IPS-NIHi11 (cell line): ENCODE measurements at regions not wholly inside any gene's neighbourhood (a gene's known extent, or its start where the extent isn't known, plus 50 kb on each side); places are given as distances from the start of the nearest gene placed in this dataset.
"Not testable (repeated sequence)": the region's sequence is repeated elsewhere in the genome, so short reads cannot be mapped to it uniquely, and the experiment has no call there.

ENCODE experiments used
- DNase-seq: peaks from one replicate; pipeline ENCODE4 v3.0.0; 2012; ENCODE audit warnings: mixed read lengths, low spot score

DNA sequence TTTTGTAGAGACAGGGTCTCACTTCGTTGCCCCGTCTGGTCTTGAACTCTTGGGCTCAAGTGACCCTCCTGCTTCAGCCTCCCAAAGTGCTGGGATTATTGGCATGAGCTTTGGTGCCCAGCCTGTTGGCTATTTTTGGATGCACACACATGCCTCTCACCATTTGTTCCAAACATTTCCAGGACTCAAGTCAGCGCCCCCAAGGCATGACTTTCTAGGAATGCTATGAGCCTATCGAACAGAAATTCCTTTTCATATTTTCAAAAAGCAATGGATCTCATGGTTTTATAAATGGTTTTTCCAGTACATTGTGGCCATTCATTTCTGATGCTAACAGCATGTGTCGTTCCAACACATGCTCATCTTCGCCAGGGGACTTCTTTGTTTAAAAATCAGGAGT lies 119.3 kb upstream of the NAA20 start:
- DNase-seq, result no peak

DNA sequence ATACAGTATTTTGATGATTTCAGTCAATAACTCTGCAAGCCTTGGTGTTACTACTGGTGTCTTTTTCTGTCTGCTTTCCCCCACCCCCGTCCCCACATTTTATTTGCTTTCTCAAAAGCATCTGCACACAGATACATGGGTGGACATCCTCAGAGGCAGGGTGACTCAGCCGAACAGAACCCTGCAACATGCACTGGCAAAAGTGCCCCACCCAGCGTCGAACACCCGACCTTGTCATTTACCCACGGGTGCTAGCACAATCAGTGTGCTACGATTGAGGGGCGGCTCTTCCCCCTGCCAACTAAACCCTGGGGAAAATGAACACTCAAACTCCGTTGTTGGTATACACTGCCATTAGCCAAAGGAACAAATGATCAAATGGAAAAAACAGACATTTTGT lies 115.9 kb upstream of the NAA20 start:
- DNase-seq, result no peak

DNA sequence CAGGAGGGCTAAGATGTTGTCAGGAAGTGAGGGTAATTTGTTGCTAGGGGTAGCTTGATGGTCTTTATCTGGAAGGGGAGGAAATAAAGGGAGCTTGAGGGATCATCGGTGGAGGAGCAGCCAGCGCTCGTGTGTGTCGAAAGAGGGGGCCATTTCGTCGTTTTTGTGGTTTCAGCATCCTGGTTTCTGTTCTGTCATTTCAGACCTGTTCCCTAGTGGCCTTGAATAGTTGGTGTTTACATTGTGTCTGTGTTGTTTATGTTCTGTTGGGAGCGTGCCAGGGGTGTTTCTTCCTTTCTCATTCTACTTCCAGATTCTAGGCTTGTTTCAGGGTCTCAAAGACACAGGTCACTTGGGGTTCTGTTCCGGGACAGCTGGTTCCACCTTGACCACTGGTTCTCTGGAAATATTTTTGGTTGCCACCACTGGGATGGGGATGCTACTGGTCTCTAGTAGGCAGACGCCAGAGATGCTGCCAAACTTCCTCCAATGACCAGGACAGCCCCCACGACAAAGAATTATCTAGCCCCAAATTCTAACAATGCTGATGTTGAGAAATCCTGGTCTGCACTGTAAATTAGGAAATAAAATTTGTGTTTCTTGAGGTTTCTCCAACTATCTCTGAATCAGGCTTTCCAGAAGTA lies 113.9 kb upstream of the NAA20 start:
- no peak for DNase-seq

DNA sequence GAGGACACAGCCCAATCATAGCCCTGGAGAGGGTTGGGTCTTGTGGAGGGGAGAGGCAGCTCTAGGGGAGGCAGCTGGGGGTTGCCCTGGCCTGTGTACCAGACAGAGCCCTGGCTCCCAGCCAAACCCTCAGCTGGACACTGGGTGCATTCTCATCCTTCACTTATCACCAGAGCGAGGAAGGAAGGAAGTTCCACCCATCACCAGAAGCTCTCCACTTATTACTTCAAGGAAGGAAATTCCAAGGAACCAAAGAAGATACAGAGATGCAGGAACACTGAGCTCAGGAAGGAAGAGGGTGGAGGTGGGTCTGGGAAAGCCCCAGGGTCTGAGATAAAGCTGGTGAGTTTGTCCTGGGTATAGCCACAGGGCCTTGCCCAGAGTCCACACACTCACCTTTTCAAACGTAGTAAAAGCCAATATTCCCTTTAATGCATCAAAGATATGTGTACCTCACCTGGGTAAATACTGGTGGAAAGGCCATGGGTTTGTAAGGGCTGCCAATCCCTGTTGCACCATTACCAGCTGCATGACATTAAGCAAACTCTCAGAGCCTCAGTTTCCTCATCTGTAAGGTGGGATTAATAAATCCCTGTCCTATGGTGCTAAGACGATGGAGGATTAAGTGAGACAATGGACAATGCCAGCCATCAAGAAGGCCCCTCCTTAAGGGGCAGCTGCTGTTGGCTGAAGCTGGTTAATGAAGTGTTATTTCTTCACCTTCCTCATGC lies 109.7 kb upstream of the NAA20 start:
- no peak for DNase-seq

DNA sequence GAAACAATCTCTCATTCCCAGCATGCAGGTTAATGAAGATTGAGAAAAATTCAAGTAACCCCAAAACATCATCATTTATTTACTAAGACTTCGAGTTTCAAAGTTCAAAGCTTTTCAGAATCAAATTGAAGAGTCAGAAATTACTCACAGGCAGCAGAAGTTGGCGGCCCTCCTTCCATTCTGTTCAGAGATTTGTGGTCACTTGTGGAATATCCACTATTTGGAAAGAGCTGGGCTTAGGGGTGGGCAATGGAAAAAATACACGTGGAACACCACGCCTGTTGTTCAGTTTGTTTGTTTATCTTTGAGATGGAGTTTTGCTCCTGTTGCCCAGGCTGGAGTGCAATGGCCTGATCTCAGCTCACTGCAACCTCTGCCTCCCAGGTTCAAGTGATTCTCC lies 108.6 kb upstream of the NAA20 start:
- no peak for DNase-seq

DNA sequence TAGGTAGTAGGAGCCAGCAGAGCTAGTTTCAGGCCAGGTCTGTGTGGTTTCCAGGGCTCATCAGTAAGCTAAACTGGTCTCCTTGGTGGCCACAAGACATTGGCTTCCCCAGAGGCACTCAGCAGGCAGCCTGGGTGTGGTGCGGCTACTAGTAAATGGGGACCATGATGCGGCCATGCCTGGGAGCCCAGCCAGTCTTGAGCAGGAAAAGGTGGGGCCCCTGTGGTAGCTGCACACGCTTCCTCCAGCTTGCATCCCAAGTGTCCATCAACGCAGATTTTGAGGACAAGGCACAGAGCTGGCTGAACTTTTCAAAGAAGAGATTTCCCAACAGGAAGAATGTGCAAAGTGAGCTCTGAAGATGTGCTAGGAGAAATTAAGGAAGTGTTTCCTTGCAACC lies 107.4 kb upstream of the NAA20 start:
- DNase-seq, result no peak

DNA sequence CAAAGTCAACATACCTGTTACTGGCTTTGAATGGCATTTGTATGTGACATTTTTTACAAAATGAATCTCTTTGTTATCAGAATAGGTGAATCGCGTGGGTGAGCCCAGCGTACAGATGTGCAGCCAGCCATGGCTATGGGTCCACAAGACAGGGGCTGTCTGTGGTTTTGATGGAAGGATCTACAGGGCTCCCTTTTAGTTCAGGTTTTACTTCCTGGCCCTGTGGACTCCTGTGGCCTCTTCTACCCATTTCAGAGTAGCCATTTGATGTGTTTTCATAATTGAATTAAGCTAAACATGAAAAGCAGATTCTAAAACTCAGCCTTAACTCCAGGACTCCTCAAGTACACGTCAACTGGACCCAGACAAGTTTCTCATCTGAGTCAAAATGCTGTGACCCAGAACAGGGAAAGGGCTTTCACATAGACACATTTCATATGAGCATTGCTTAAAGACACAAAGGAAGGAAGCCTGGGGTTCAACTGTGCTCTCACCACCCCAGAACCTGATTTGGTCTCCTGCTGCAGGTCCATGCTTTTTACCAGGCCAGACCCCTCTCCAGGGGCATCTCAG lies 105.3 kb upstream of the NAA20 start:
- DNase-seq, result no peak

DNA sequence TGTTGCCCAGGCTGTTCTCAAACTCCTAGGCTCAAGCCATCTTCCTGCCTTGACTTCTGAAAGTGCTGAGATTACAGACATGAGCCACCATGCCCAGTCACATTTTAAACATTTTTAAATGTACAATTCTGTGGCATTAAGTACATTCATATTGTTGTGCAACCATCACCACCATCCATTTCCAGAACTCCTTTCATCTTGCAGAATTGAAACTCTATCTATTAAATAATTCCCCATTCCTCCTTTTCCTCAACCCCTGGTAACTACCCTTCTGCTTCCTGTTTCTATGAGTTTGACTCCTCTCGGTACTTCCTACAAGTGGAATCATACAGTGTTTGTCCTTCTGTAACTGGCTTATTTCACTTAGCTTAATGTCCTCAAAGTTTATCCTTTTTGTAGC lies 103.8 kb upstream of the NAA20 start:
- DNase-seq, result no peak

DNA sequence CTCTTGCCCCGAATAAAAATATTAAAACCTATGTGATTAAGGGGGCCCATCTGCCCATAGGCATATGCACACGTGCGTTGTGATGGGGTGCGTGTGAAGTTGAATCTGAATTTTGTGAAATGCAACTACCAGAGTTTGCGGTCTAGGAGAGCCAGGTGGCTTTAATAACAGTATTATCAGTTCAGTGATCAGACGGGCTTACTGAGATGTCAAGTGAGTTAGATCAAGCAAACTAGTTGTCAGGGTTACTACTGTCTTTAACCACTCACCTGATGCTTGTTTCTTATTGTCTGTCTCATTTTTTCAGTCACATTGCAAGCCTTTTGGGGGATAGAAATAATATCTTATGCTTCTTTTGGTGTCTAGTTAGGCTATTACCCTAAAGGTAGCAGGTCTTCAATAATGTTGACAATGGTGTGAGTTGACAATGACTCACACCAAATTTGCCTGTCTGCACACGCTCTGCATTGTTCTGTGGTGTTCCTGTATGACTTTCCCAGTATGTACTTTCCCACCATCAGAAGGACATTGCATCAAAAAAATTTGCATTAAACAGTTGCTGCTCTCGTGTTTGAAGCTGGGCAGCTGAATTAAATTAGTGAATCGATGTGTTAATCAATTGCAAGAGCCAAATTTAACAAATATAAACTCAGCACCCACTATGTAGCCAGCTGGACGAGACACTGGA lies 103.1 kb upstream of the NAA20 start:
- DNase-seq, result no peak

DNA sequence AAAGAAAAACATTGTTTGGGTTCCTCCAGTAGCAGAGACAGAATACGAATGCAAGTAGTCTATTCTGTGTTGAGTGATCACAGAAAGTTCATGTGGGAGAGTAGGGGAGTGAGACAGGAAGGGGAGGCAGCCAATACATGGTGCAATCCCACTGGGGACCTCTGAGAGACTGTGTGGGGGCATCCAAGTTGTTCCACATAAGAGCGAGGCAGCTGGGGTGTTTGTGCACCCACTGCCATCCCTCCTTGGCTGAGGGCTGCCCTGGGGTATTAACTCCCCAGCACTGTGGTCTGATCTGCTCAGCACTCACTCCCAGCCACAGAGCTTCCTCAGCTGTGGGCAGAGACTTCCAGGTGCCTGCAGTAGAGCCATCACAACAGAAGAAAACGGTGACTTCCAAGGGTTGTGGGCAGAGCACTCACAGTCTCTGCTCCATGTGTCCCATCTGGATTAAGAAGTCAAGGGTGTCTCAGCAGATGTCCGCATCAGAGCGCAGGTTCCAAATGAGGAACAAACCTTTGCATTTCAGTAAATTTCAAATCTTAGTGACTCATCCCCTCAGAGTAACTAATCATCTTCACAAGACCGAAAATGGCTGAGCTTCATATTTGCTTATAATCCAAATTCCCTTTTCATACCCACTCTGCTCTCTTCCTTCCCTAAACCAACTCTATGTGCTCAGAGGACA lies 101.9 kb upstream of the NAA20 start:
- no peak for DNase-seq

DNA sequence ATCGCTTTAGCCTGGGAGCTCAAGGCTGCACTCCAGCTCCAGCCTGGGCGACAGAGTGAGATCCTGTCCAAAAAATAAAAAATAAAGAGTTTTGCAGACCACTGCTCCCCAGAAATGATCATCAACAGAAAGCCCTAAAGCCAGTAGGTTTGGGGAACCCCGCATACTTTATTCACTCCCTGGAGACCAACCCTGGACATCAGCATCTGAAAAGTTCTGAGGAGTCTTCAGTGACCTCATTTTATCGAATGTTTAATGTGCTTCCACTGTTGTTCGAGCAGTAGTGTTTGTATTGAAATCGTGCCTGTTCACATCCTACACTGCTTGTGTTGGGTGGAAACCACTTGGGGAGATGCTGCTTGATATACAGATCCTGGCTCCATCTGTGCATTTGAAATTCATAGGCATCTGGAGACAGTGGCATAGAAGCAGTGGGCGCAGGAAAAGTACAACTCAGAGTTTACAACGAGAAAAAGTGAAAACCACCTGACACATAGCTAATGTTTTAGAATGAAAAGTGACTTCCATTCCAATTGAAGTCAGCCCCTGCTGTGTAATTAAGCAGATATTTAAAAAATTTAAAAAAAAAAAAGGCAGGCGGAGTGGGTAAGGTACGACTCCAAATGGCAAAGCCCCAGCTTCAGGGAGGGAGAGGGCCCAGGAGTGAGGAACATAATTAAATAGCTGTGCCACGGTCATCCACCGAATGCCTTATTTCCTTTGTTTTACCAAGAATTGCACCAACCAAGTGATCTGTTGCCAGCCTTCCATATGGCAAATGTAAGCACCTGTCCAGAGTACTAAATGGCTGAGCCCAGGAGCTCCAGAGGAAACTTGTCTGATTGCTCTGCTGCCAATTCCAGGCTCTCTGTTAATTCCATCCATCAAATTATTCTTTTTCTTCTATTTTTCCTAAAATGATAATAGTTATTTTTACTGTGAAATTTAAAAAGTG lies 100.4 kb upstream of the NAA20 start:
- no peak for DNase-seq

DNA sequence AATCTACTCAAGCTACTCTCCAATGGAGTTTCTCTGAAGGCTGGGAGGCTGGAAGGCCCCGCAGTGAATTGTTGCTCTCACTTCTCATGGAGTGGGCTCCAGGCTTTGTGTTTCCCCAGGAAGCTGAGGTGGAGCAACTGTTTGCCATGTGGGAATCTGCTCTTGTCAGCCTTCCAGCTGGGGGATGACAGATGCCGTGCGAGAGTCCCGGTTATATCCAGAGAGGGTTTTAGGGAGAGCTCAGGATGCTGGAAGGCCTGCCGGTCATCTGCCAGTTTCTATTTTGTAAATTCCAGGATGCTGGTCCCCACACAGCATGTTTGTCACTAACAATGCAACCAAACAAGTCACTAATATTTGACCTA lies 98.2 kb upstream of the NAA20 start:
- DNase-seq, result no peak

DNA sequence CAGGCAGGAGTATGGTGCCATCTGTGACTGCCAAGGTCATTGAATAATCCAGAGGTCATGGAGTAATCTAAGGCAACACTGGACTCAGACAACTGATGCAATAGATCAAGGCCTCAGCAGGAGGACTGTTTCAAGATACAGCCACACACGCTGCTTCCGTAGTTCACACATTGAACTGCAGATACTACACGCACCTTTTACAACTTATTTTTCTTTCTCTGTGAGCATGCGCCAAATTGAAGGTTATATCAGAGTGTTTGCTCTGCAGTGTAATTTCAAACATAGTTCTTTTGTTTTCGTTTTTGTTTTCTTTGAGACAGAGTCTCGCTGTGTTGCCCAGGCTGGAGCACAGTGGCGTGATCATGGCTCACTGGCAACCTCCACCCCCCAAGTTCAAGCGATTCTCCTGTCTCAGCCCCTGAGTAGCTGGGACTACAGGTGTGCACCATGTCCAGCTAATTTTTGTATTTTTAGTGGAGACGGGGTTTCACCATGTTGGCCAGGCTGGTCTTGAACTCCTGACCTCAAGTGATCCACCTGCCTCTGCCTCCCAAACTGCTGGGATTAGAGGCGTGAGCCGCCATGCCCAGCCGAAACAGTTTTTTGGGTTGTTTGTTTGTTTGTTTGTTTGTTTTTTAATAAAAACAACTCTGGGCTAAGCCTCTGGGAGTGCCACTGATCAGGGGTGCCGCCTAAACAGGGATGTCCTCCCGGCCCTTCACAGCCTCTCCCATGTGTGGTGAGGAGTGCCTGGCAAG lies 96.6 kb upstream of the NAA20 start:
- DNase-seq, result no peak

DNA sequence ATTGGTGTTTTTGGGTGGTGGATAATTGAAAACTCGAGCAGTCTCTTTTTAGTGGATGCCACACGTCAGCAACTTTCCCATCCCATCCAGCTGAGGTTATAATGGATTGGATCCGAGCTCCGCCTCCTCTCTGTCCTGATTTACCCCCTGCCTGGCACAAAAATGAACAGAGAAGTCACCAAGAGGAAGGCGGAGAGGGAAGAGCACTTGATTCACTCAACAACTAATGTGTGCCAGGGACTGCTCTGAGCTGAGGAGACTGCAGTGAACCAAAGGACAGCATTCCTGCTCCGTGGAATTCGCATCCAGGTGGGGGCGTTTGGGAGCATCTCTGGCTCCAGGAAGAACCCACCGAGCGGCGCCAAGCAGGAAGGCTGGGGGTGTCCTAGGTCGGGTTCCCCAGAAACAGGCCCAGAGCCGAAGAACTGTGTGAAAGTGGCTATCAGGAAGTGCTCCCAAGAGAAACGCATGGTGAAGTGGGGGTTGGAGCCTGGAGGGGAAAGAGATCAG lies 95.8 kb upstream of the NAA20 start:
- DNase-seq, result no peak

DNA sequence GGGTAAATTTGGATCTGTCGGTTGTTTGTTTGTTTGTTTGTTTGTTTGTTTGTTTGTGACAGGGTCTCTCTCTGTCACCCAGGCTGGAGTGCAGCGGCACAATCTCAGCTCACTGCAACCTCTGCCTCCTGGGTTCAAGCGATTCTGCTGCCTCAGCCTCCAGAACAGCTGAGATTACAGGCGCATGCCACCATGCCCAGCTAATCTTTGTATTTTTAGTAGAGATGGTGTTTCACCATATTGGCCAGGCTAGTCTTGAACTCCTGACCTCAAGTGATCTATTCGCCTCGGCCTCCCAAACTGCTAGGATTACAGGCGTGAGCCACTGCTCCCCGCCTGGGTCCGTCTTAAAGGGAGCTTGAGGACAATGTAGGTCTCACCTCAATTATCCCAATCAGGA lies 95.3 kb upstream of the NAA20 start:
- DNase-seq, result not testable (repeated sequence)

DNA sequence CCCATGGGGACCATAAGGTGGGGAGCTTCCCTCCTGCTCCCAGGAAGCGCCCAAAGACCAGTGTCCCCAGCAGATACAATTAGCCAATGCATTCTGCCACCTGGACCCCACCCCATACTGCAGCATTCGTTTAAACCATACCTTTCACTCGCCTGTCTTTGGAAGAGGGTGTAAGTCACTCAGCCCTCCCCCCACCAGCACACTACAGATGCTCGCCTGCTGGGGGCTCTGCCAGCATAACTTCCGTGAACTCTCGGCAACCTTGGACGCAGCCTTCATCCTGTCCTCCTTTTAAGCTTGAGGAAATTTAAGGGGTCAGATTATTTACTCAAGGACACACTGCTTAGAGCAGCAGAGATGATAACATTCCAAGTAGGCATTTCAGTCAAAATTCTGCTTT lies 94.4 kb upstream of the NAA20 start:
- DNase-seq, result no peak

DNA sequence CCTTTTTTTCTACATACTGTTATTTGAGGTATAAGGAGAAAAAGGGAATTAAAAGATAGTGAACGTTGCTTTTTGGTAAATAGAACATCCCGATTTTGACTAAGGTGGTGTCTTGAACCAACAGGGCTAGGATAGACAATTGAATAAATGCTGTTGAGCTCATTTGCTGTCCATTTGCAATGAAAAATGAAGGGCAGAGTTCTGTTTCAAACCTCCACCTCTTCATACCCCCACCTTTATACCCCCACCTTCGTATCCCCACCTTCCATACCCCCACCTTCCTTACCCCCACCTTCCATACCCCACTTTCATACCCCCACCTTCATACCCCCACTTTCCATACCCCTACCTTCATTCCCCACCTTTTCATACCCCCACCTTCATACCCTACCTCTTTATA lies 93.4 kb upstream of the NAA20 start:
- DNase-seq, result no peak

DNA sequence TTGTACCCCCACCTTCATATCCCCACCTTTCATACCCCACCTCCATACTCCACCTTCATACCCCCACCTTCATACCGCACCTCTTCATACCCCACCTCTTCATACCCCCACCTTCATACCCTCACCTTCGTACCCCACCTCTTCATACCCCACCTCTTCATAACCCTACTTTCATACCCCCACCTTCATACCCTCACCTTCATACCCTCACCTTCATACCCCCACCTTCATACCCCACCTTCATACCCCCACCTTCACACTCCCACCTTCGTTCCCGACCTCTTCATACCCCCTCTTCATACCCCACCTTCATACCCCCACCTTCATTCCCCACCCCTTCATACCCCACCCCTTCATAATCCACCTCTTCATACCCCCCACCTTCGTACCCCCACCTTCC lies 92.9 kb upstream of the NAA20 start:
- no peak for DNase-seq

DNA sequence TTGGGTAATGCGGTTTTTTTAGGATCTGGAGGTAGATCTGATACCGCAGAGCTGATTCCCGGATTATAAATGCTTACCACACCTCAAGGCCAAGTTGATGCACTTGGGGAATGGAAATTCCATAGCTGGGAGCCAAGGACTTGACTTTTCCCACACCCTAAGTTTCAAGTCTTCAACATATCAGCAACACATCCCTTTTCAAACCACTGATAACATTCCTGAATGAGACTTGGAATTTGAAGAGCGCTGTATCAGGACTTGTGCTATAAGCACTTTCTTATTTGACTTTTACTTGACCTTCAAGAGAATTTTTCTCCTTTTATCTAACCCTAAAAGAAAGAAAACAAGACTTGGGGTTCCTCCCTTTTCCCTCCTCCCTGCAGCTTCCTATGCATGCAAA lies 90.6 kb upstream of the NAA20 start:
- DNase-seq, result no peak

DNA sequence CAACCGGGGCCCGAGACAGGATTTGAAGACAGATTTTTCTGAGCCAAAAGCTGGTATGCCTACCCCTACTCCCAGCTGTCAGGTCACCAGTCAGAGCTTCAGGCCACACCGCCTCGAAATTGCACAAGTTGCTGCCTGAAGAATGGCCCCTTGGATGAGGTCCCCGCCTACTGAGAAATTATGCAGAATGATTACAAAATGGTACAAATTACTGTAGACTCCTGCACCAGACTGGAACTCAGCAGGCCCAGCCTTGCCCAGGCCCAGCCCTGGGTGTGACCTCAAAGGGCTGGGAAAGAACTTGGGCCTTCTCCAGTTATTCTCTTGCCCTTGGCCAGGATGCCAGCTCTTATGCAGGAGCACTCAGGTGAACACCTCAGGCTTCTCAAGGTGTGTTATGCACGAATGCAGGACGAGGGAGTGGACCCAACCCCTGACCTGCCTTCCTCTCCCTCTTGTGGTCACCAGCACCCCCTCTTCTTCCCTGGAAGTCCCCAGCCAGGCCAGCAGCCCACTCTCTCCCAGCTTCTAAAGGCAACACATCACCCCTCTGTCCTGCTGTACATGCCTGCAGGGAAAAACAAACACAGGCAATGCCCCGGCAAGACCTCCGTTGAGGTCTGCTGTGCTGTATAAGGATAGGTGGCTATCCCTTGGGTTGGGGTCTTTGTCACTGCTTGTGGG lies 88.7 kb upstream of the NAA20 start:
- DNase-seq, result no peak
